Neuronal stem cell (in vitro differentiated cells): ENCODE measurements at regions not wholly inside any gene's neighbourhood (a gene's known extent, or its start where the extent isn't known, plus 50 kb on each side); places are given as distances from the start of the nearest gene placed in this dataset.

Source experiments
- DNase-seq: peaks from one replicate; pipeline ENCODE4 v3.0.0-alpha.2; 2013; ENCODE audit warnings: low spot score
- H2AFZ ChIP-seq: one replicate; pipeline ENCODE4 v1.6.1; 2013; ENCODE audit warnings: mild to moderate bottlenecking, low read length, inconsistent platforms
- H2AK5ac ChIP-seq: 2 replicates; pipeline ENCODE4 v1.6.1; 2013; ENCODE audit warnings: low read depth, mild to moderate bottlenecking, inconsistent platforms, low read length, moderate library complexity, mixed read lengths
- H2BK120ac ChIP-seq: 2 replicates; pipeline ENCODE4 v1.6.1; 2013; ENCODE audit warnings: low read depth, mild to moderate bottlenecking, inconsistent platforms, low read length, moderate library complexity, mixed read lengths
- H2BK12ac ChIP-seq: one replicate; pipeline ENCODE4 v1.6.1; 2013; ENCODE audit warnings: low read length, inconsistent platforms
- H2BK15ac ChIP-seq: 2 replicates; pipeline ENCODE4 v1.6.1; 2013; ENCODE audit warnings: mild to moderate bottlenecking, low read length, inconsistent platforms, mixed read lengths
- H2BK5ac ChIP-seq: one replicate; pipeline ENCODE4 v1.6.1; 2013; ENCODE audit warnings: inconsistent platforms, mild to moderate bottlenecking, low read length, moderate library complexity
- H3K14ac ChIP-seq: one replicate; pipeline ENCODE4 v1.6.1; 2013; ENCODE audit warnings: low read length, inconsistent platforms
- H3K18ac ChIP-seq: 2 replicates; pipeline ENCODE4 v1.6.1; 2013; ENCODE audit warnings: low read length, inconsistent platforms
- H3K23ac ChIP-seq: 2 replicates; pipeline ENCODE4 v1.6.1; 2013; ENCODE audit warnings: low read depth, mild to moderate bottlenecking, mixed read lengths, low read length, inconsistent platforms; ENCODE audit not compliant: poor library complexity
- H3K27ac ChIP-seq: replicated peaks from 3 replicates; pipeline ENCODE4 v1.5.1; 2013; ENCODE audit warnings: low read length, inconsistent platforms
- H3K27me3 ChIP-seq, 3 experiments: 2 replicates each; pipeline ENCODE4 v1.6.1; 2013; ENCODE audit warnings: low read length in 3 of 3, mild to moderate bottlenecking in 2 of 3, inconsistent platforms in 1 of 3, low read depth in 1 of 3, mixed read lengths in 1 of 3, moderate library complexity in 1 of 3; ENCODE audit not compliant: control insufficient read depth in 3 of 3, insufficient read depth in 3 of 3
- H3K36me3 ChIP-seq, 2 donors: replicated peaks in 1 of 2; 2 replicates each; pipeline ENCODE4 v1.6.1; 2013; ENCODE audit warnings: low read length in 2 of 2; ENCODE audit not compliant: control insufficient read depth in 2 of 2, insufficient read depth in 2 of 2
- H3K4ac ChIP-seq: 2 replicates; pipeline ENCODE4 v1.6.1; 2013; ENCODE audit warnings: inconsistent platforms, mild to moderate bottlenecking, low read length, moderate library complexity
- H3K4me1 ChIP-seq, 2 donors: 1 replicate in 1 of 2; 2 replicates in 1 of 2; pipeline ENCODE4 v1.6.1; 2013; ENCODE audit warnings: low read length in 2 of 2, low read depth in 1 of 2; ENCODE audit not compliant: control insufficient read depth in 2 of 2, insufficient read depth in 1 of 2
- H3K4me2 ChIP-seq: one replicate; pipeline ENCODE4 v1.6.1; 2013; ENCODE audit warnings: mild to moderate bottlenecking, low read length, inconsistent platforms; ENCODE audit not compliant: insufficient read depth, poor library complexity, severe bottlenecking
- H3K4me3 ChIP-seq, 2 donors: 2 replicates each; pipeline ENCODE4 v1.5.1; 2013; ENCODE audit warnings: low read length in 2 of 2, mild to moderate bottlenecking in 2 of 2, inconsistent platforms in 1 of 2, moderate library complexity in 1 of 2
- H3K79me1 ChIP-seq: one replicate; pipeline ENCODE4 v1.6.1; 2013; ENCODE audit warnings: low read depth, mild to moderate bottlenecking, inconsistent platforms, low read length, moderate library complexity
- H3K9ac ChIP-seq: one replicate; pipeline ENCODE4 v1.6.1; 2013; ENCODE audit warnings: mild to moderate bottlenecking, low read depth, low read length, inconsistent platforms; ENCODE audit not compliant: poor library complexity
- H3K9me3 ChIP-seq, 2 donors: replicated peaks in 1 of 2; 2 replicates each; pipeline versions ENCODE3 to v1.6.1; 2013; ENCODE audit warnings: low read length in 2 of 2, mild to moderate bottlenecking in 2 of 2, inconsistent platforms in 1 of 2, low read depth in 1 of 2, mixed read lengths in 1 of 2, moderate library complexity in 1 of 2; ENCODE audit not compliant: control insufficient read depth in 2 of 2, insufficient read depth in 1 of 2
- H4K8ac ChIP-seq: one replicate; pipeline ENCODE4 v1.6.1; 2013; ENCODE audit warnings: low read depth, mild to moderate bottlenecking, inconsistent platforms, low read length, moderate library complexity
- H4K91ac ChIP-seq: one replicate; pipeline ENCODE4 v1.6.1; 2013; ENCODE audit warnings: low read length, low read depth, mild to moderate bottlenecking, inconsistent platforms; ENCODE audit not compliant: poor library complexity
- WGBS, 2 donors: extraction: QIAGEN DNeasy Blood & Tissue Kit; methylation state at CpG; one replicate each; pipeline ENCODE4 v1.1.7; 2013; ENCODE audit warnings: missing lambda C conversion rate in 2 of 2, mixed read lengths in 1 of 2; ENCODE audit not compliant: insufficient read length in 2 of 2, insufficient replicate concordance in 1 of 2; ENCODE audit errors: extremely low coverage in 2 of 2; 5-methylcytosine and 5-hydroxymethylcytosine counted together

GRCh38 chr5:136730426-136730825, 365.1 kb upstream of the TRPC7 start:
- H2AFZ ChIP-seq = no peak overlapping the region
- no peak overlapping the region for H3K23ac ChIP-seq
- no peak overlapping the region for H3K9ac ChIP-seq
- no peaks in the 10 kb centered on the region for H3K9me3 ChIP-seq
- no peak for DNase-seq
- H3K4me1 ChIP-seq = no peaks in the 10 kb centered on the region
- H3K18ac ChIP-seq = no peak overlapping the region
- H3K4ac ChIP-seq = no peak overlapping the region
- no peak overlapping the region for H4K91ac ChIP-seq
- peaks cover 0 to 1% of the 10 kb centered on the region in 2 donors for H3K36me3 ChIP-seq
- H2BK120ac ChIP-seq = no peak overlapping the region
- H3K79me1 ChIP-seq = no peaks in the 10 kb centered on the region
- H2BK15ac ChIP-seq = no peak overlapping the region
- H2AK5ac ChIP-seq = no peak overlapping the region
- H3K4me2 ChIP-seq = no peak overlapping the region
- H2BK5ac ChIP-seq = no peak overlapping the region
- no CpG with 5 or more reads among the region's 3 CpGs for WGBS, 2 donors
- no peak overlapping the region for H3K14ac ChIP-seq
- no peak overlapping the region for H3K4me3 ChIP-seq
- no peak overlapping the region for H2BK12ac ChIP-seq
- no peak overlapping the region for H4K8ac ChIP-seq
- no peaks in the 10 kb centered on the region for H3K27me3 ChIP-seq
- no peak overlapping the region for H3K27ac ChIP-seq

DNA sequence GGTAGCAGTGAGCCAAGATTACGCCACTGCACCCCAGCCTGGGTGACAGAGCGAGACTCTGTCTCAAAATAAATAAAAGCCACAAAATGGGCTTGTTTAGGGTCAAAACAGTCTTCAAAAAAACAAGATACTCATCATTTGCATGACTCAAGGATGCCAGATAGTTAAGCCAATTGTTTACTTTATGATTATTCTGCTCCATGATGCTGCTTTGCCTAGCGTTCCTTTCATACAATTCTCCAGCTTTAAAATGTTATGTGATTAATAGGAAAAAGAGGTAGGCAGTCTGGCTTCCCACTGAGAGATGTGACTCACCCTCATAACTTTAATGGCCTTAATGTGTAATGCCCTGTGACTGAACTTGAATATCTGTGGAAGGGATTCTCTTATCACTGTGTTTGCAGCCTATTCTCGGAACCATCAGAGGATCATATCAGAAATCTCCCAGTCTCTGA, 364.6 kb upstream of the TRPC7 start:
- Histone ChIP-seq H3K9ac (no peak overlapping the region), H3K4me3 (no peak overlapping the region), H2AK5ac (no peak overlapping the region), H3K4me1 (no peaks in the 10 kb centered on the region), H3K4me2 (no peak overlapping the region), H3K14ac (no peak overlapping the region), H2AFZ (no peak overlapping the region), H4K91ac (no peak overlapping the region), H2BK12ac (no peak overlapping the region), H3K36me3 (peaks cover 0 to 1% of the 10 kb centered on the region in 2 donors), H2BK120ac (no peak overlapping the region), H2BK15ac (no peak overlapping the region), H3K18ac (no peak overlapping the region), H3K4ac (no peak overlapping the region), H3K27me3 (no peaks in the 10 kb centered on the region), H3K79me1 (no peaks in the 10 kb centered on the region), H3K23ac (no peak overlapping the region), H4K8ac (no peak overlapping the region), H3K9me3 (no peaks in the 10 kb centered on the region), H2BK5ac (no peak overlapping the region), H3K27ac (no peak overlapping the region)
- no CpG with 5 or more reads among the region's 4 CpGs for WGBS, 2 donors
- DNase-seq = no peak

DNA sequence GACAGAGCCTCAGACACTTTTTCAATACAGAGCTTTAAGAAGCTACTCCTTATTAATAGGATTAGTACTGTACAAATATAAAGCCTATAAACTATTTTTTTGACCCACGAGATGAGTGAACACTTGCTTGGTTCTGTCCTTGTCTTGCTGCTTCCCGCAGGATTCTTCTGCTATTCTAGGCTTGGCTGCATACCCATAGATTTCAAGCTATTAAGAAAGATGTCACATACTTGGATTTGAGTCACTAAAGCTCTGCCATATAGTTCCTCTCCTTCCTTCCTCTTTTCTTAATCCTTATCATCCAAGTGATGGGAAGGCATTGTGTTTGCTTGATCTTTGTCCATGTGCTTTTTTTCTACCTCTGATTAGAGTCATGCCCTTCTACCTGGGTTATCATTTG, 361.2 kb upstream of the TRPC7 start:
- H2AFZ ChIP-seq = no peak overlapping the region
- H3K4me1 ChIP-seq = no peaks in the 10 kb centered on the region
- no peak overlapping the region for H4K8ac ChIP-seq

DNA sequence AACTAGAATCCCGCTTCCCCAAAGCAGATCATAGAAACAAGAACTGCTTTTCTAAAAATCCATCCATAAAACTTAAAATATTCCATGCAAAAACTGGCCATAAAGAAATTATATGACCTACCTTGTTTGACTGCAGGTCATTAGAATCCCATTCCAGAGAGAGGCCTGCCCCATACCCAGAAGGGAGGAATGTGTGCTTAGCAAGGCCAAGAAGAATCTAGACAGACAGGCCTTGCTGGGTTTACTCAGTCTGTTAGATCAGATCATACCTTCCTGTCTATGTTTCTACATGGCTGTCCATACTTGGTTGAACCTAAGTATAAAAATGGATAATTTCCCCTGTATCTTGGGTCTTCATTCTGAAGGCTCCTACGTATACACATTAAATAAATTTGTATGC, 358.8 kb upstream of the TRPC7 start:
- Histone ChIP-seq H3K79me1 (no peaks in the 10 kb centered on the region), H3K27ac (no peak overlapping the region), H3K9me3 (no peaks in the 10 kb centered on the region), H3K9ac (no peak overlapping the region), H2BK120ac (no peak overlapping the region), H3K4me2 (no peak overlapping the region), H3K4me1 (no peaks in the 10 kb centered on the region), H2BK15ac (no peak overlapping the region), H3K4ac (no peak overlapping the region), H2AK5ac (no peak overlapping the region), H3K27me3 (no peaks in the 10 kb centered on the region), H2AFZ (no peak overlapping the region), H3K4me3 (no peak overlapping the region), H3K18ac (no peak overlapping the region), H4K91ac (no peak overlapping the region), H3K36me3 (peaks cover 0 to 1% of the 10 kb centered on the region in 2 donors), H2BK12ac (no peak overlapping the region), H2BK5ac (no peak overlapping the region), H3K23ac (no peak overlapping the region), H4K8ac (no peak overlapping the region), H3K14ac (no peak overlapping the region)
- WGBS, 2 donors = no CpG with 5 or more reads among the region's 2 CpGs
- DNase-seq = no peak

More for the DNA sequence above, 361.2 kb upstream of the TRPC7 start:
- H3K36me3 ChIP-seq = peaks cover 0 to 1% of the 10 kb centered on the region in 2 donors
- no peak overlapping the region for H2BK15ac ChIP-seq
- no peak overlapping the region for H3K27ac ChIP-seq
- no peak overlapping the region for H4K91ac ChIP-seq
- no peak overlapping the region for H3K4me2 ChIP-seq
- no peak overlapping the region for H3K23ac ChIP-seq
- H3K27me3 ChIP-seq = no peaks in the 10 kb centered on the region
- H3K4me3 ChIP-seq = no peak overlapping the region
- no peak overlapping the region for H3K9ac ChIP-seq
- no peaks in the 10 kb centered on the region for H3K79me1 ChIP-seq
- H2BK120ac ChIP-seq = no peak overlapping the region
- H3K14ac ChIP-seq = no peak overlapping the region
- no peak overlapping the region for H3K4ac ChIP-seq
- H2BK12ac ChIP-seq = no peak overlapping the region
- no peak for DNase-seq
- H2BK5ac ChIP-seq = no peak overlapping the region
- H3K18ac ChIP-seq = no peak overlapping the region
- H3K9me3 ChIP-seq = no peaks in the 10 kb centered on the region
- no CpG with 5 or more reads among the region's 2 CpGs for WGBS, 2 donors
- H2AK5ac ChIP-seq = no peak overlapping the region
